ENCODE measurements at regions not wholly inside any gene's neighbourhood (a gene's known extent, or its start where the extent isn't known, plus 50 kb on each side); places are given as distances from the start of the nearest gene placed in this dataset.

DNA sequence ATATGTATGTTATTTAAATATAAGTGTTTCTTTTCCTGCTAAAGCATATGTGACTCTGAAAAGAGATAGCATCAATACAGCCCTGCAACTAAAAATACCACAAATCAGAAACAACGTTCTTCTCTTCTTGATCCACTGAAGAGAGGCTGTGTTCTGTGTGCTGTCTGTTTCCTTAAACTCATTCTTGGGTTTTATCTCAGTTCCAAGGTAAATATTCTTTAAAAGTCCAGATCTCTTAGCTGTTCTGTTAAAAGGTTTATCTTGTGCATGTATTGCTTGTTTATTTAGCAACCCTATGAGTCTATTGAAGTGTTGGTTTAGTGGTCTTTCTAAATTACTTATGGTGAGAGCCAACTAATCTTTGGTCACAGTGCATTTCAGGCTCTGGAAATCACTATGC lies 173.3 kb upstream of the NT5C1B start:
- dilution Hi-C loops (cut with MboI; ENCODE audit: extremely low pct_ligation_motif_present, low sequenced_read_pairs): no loop called here
- FAIRE-seq: no peak

DNA sequence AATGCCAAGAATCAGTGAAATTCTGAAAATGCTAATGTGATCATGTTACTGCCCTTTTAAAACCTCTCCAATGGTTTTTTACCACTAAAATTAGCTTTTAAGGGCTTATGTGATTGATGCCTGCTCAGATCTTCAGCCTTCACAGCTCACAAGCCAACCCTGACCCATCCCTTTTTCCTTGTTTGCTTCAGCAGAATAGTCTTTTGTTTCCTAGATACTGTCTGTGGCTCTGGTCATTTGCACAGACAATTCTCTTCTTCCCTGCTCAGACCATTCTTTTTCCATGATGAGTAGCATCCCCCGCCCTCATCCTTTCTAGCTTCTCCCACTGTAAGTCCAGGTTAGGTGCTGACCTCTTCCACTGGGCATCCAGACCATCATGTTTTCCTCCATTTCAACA lies 164.9 kb upstream of the NT5C1B start:
- H4K20me1 ChIP-seq (ENCODE audit: control insufficient read depth, extremely low read depth, insufficient read depth, low read length): no peaks in the 10 kb centered on the region
- no peaks in the 10 kb centered on the region for H3K9me1 ChIP-seq (ENCODE audit: control insufficient read depth, extremely low read depth, insufficient read depth, low read length)
- no peaks in the 10 kb centered on the region for H3K9me3 ChIP-seq (ENCODE audit: control insufficient read depth, low read depth, low read length)
- dilution Hi-C loops (cut with MboI; ENCODE audit: extremely low pct_ligation_motif_present, low sequenced_read_pairs): no loop called here
- H3K4me1 ChIP-seq (ENCODE audit: control insufficient read depth, extremely low read depth, insufficient read depth, low read length): no peaks in the 10 kb centered on the region
- DNase-seq (ENCODE audit: low read depth, low spot score): no peak
- H2AFZ ChIP-seq (ENCODE audit: control insufficient read depth, low read length): no peak overlapping the region
- no peak for FAIRE-seq
- no peaks in the 10 kb centered on the region for H3K36me3 ChIP-seq (ENCODE audit: control insufficient read depth in 2 of 2, extremely low read depth in 1 of 2, insufficient read depth in 2 of 2, low read length in 2 of 2)
- no peak overlapping the region for H3K27ac ChIP-seq (ENCODE audit: control insufficient read depth, insufficient read depth, low read length)
- no peak overlapping the region for H3K9ac ChIP-seq (ENCODE audit: control insufficient read depth, extremely low read depth, insufficient read depth, low read length)
- H3K4me2 ChIP-seq (ENCODE audit: control insufficient read depth, extremely low read depth, insufficient read depth, low read depth, low read length): no peak overlapping the region
- H3K79me2 ChIP-seq (ENCODE audit: control insufficient read depth, insufficient read depth, low read length): no peaks in the 10 kb centered on the region
- TF ChIP-seq EZH2 (IDR thresholded peaks at IDR 0.05; ENCODE audit: low read length): no peak
- H3K4me3 ChIP-seq (ENCODE audit: control insufficient read depth in 2 of 3, extremely low read depth in 1 of 3, insufficient read depth in 2 of 3, low read depth in 1 of 3, low read length in 3 of 3): no peak overlapping the region
- H3K27me3 ChIP-seq (ENCODE audit: control insufficient read depth, extremely low read depth, insufficient read depth, low read length): no peaks in the 10 kb centered on the region

More for the DNA sequence above, 173.3 kb upstream of the NT5C1B start:
- no peak overlapping the region for H3K4me3 ChIP-seq (ENCODE audit: control insufficient read depth in 2 of 3, extremely low read depth in 1 of 3, insufficient read depth in 2 of 3, low read depth in 1 of 3, low read length in 3 of 3)
- no peaks in the 10 kb centered on the region for H4K20me1 ChIP-seq (ENCODE audit: control insufficient read depth, extremely low read depth, insufficient read depth, low read length)
- no peaks in the 10 kb centered on the region for H3K9me1 ChIP-seq (ENCODE audit: control insufficient read depth, extremely low read depth, insufficient read depth, low read length)
- no peak overlapping the region for H3K27ac ChIP-seq (ENCODE audit: control insufficient read depth, insufficient read depth, low read length)
- H3K4me1 ChIP-seq (ENCODE audit: control insufficient read depth, extremely low read depth, insufficient read depth, low read length): no peaks in the 10 kb centered on the region
- no peaks in the 10 kb centered on the region for H3K36me3 ChIP-seq (ENCODE audit: control insufficient read depth in 2 of 2, extremely low read depth in 1 of 2, insufficient read depth in 2 of 2, low read length in 2 of 2)
- no peak overlapping the region for H3K9ac ChIP-seq (ENCODE audit: control insufficient read depth, extremely low read depth, insufficient read depth, low read length)
- no peak for DNase-seq (ENCODE audit: low read depth, low spot score)
- no peaks in the 10 kb centered on the region for H3K9me3 ChIP-seq (ENCODE audit: control insufficient read depth, low read depth, low read length)
- H3K79me2 ChIP-seq (ENCODE audit: control insufficient read depth, insufficient read depth, low read length): no peaks in the 10 kb centered on the region
- TF ChIP-seq EZH2 (IDR thresholded peaks at IDR 0.05; ENCODE audit: low read length): no peak
- TF ChIP-seq, protein P1, sequence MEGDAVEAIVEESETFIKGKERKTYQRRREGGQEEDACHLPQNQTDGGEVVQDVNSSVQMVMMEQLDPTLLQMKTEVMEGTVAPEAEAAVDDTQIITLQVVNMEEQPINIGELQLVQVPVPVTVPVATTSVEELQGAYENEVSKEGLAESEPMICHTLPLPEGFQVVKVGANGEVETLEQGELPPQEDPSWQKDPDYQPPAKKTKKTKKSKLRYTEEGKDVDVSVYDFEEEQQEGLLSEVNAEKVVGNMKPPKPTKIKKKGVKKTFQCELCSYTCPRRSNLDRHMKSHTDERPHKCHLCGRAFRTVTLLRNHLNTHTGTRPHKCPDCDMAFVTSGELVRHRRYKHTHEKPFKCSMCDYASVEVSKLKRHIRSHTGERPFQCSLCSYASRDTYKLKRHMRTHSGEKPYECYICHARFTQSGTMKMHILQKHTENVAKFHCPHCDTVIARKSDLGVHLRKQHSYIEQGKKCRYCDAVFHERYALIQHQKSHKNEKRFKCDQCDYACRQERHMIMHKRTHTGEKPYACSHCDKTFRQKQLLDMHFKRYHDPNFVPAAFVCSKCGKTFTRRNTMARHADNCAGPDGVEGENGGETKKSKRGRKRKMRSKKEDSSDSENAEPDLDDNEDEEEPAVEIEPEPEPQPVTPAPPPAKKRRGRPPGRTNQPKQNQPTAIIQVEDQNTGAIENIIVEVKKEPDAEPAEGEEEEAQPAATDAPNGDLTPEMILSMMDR (optimal IDR thresholded peaks at IDR 0.05 in 1 of 3, IDR thresholded peaks at IDR 0.05 in 1 of 3, conservative IDR thresholded peaks at IDR 0.05 in 1 of 3; ENCODE audit: extremely low read depth in 1 of 3, insufficient read depth in 2 of 3, low read length in 3 of 3): no peak
- no peaks in the 10 kb centered on the region for H3K27me3 ChIP-seq (ENCODE audit: control insufficient read depth, extremely low read depth, insufficient read depth, low read length)
- H2AFZ ChIP-seq (ENCODE audit: control insufficient read depth, low read length): no peak overlapping the region
- no peak overlapping the region for H3K4me2 ChIP-seq (ENCODE audit: control insufficient read depth, extremely low read depth, insufficient read depth, low read depth, low read length)

DNA sequence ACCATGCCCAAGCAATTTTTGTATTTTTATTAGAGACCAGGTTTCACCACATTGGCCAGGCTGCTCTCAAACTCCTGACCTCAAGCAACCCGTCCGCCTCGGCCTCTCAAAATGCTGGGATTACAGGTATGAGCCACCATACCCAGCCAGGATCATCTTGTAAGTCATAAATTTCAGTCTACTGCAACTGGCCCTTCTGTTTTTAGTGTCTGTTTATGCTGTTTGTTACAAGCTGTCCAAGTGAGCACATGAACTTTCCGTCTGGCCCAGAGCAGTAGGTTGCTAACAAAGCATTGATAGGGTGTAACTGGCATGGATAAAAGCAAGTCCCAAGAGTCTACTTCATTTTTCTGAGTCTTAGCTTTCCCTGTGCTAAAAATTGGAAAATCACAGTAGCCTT lies 164.4 kb upstream of the NT5C1B start:
- DNase-seq (ENCODE audit: low read depth, low spot score) (no peak), FAIRE-seq (no peak)
- Histone ChIP-seq H3K4me1 (ENCODE audit: control insufficient read depth, extremely low read depth, insufficient read depth, low read length) (no peaks in the 10 kb centered on the region), H3K4me2 (ENCODE audit: control insufficient read depth, extremely low read depth, insufficient read depth, low read depth, low read length) (no peak overlapping the region), H3K79me2 (ENCODE audit: control insufficient read depth, insufficient read depth, low read length) (no peaks in the 10 kb centered on the region), H3K9ac (ENCODE audit: control insufficient read depth, extremely low read depth, insufficient read depth, low read length) (no peak overlapping the region), H3K36me3 (ENCODE audit: control insufficient read depth in 2 of 2, extremely low read depth in 1 of 2, insufficient read depth in 2 of 2, low read length in 2 of 2) (no peaks in the 10 kb centered on the region), H3K9me3 (ENCODE audit: control insufficient read depth, low read depth, low read length) (no peaks in the 10 kb centered on the region), H3K27me3 (ENCODE audit: control insufficient read depth, extremely low read depth, insufficient read depth, low read length) (no peaks in the 10 kb centered on the region), H3K27ac (ENCODE audit: control insufficient read depth, insufficient read depth, low read length) (no peak overlapping the region), H4K20me1 (ENCODE audit: control insufficient read depth, extremely low read depth, insufficient read depth, low read length) (no peaks in the 10 kb centered on the region), H2AFZ (ENCODE audit: control insufficient read depth, low read length) (no peak overlapping the region), H3K4me3 (ENCODE audit: control insufficient read depth in 2 of 3, extremely low read depth in 1 of 3, insufficient read depth in 2 of 3, low read depth in 1 of 3, low read length in 3 of 3) (no peak overlapping the region), H3K9me1 (ENCODE audit: control insufficient read depth, extremely low read depth, insufficient read depth, low read length) (no peaks in the 10 kb centered on the region)
- TF ChIP-seq, protein P1 (optimal IDR thresholded peaks at IDR 0.05 in 1 of 3, IDR thresholded peaks at IDR 0.05 in 1 of 3, conservative IDR thresholded peaks at IDR 0.05 in 1 of 3; ENCODE audit: extremely low read depth in 1 of 3, insufficient read depth in 2 of 3, low read length in 3 of 3): no peak
- TF ChIP-seq EZH2 (IDR thresholded peaks at IDR 0.05; ENCODE audit: low read length): no peak
- dilution Hi-C loops (cut with MboI; ENCODE audit: extremely low pct_ligation_motif_present, low sequenced_read_pairs): no loop called here

All from keratinocyte (primary cell).